Caco-2 (cell line): ENCODE measurements at regions not wholly inside any gene's neighbourhood (a gene's known extent, or its start where the extent isn't known, plus 50 kb on each side); places are given as distances from the start of the nearest gene placed in this dataset.

Experiments used
- BruUV-seq: library from RNA; stranded (reverse); fragments of 400-500 nt; replicated peaks from 2 replicates; lab custom pipeline; 2021; lab: Mats Ljungman, UMichigan
- CTCF ChIA-PET: fragments of 300-600 bp; sonication (Branson Sonifier 250); formaldehyde crosslinking; loops from one replicate; lab custom pipeline; 2022; ENCODE audit warnings: antibody characterized with exemption; lab: Charles Lee
- POLR2A ChIA-PET: fragments of 300-600 bp; sonication (Branson Sonifier 250); formaldehyde crosslinking; loops from one replicate; lab custom pipeline; 2022; ENCODE audit warnings: antibody characterized with exemption; lab: Charles Lee
- DNase-seq, 2 experiments: peaks; one replicate each; pipeline versions ENCODE4 v3.0.0 to v3.0.0-alpha.2; 2020 to 2022
- H3K27me3 ChIP-seq: replicated peaks from 2 replicates; pipeline ENCODE4 v1.6.0; 2011; ENCODE audit warnings: low read length; ENCODE audit not compliant: control insufficient read depth, insufficient read depth
- H3K36me3 ChIP-seq: 2 replicates; pipeline ENCODE4 v1.5.1; 2011; ENCODE audit warnings: low read length; ENCODE audit not compliant: control insufficient read depth, insufficient read depth
- H3K4me1 ChIP-seq: fragments of 250-450 bp; sonication (Bioruptor Pico); 2 replicates; pipeline ENCODE4 v1.5.1; 2020; ENCODE audit warnings: mild to moderate bottlenecking
- H3K4me3 ChIP-seq: 2 replicates; pipeline ENCODE4 v1.5.1; 2011; ENCODE audit warnings: low read depth, mild to moderate bottlenecking, control low read depth, low read length
- H3K9me3 ChIP-seq: fragments of 250-450 bp; sonication (Bioruptor Pico); 2 replicates; pipeline ENCODE4 v1.5.1; 2020; ENCODE audit warnings: mild to moderate bottlenecking, moderate library complexity
- H3K27ac Mint-ChIP-seq: one replicate; pipeline ENCODE4 v1.8.0; 2022; ENCODE audit warnings: mixed read lengths; ENCODE audit not compliant: unreplicated experiment
- H3K27me3 Mint-ChIP-seq: one replicate; pipeline ENCODE4 v1.8.0; 2022; ENCODE audit warnings: mixed read lengths; ENCODE audit not compliant: insufficient read depth, unreplicated experiment
- H3K36me3 Mint-ChIP-seq: one replicate; pipeline ENCODE4 v1.8.0; 2022; ENCODE audit warnings: mild to moderate bottlenecking, mixed read lengths; ENCODE audit not compliant: insufficient read depth, unreplicated experiment
- H3K4me1 Mint-ChIP-seq: one replicate; pipeline ENCODE4 v1.8.0; 2022; ENCODE audit warnings: low read depth, mixed read lengths; ENCODE audit not compliant: unreplicated experiment
- H3K4me3 Mint-ChIP-seq: one replicate; pipeline ENCODE4 v1.8.0; 2022; ENCODE audit warnings: mild to moderate bottlenecking, moderate library complexity, mixed read lengths; ENCODE audit not compliant: unreplicated experiment
- H3K9me3 Mint-ChIP-seq: one replicate; pipeline ENCODE4 v1.8.0; 2022; ENCODE audit warnings: mixed read lengths; ENCODE audit not compliant: unreplicated experiment
- CTCF ChIP-seq, 2 experiments: fragments of 200-600 bp in 1 of 2; IDR thresholded peaks; 1 replicate in 1 of 2; 2 replicates in 1 of 2; pipeline versions ENCODE4 v1.5.1 to v1.8.0; 2011 to 2022; ENCODE audit warnings: antibody characterized with exemption in 1 of 2, control low read depth in 1 of 2, inconsistent platforms in 1 of 2, low read depth in 1 of 2, low read length in 1 of 2, mild to moderate bottlenecking in 1 of 2, moderate library complexity in 1 of 2; ENCODE audit not compliant: insufficient read depth in 1 of 2, severe bottlenecking in 1 of 2, unreplicated experiment in 1 of 2
- intact Hi-C: fragments of 100-400 bp; cut with micrococcal nuclease; formaldehyde crosslinking; loops from one replicate; pipeline ENCODE4 v1.10.0; 2022; ENCODE audit not compliant: unreplicated experiment

GRCh38 chr1:228979325-228979699 is 244.0 kb downstream of the RHOU start:
- H3K4me1 Mint-ChIP-seq, result peaks cover 12% of the 10 kb centered on the region
- H3K27me3 ChIP-seq, result no peaks in the 10 kb centered on the region

DNA sequence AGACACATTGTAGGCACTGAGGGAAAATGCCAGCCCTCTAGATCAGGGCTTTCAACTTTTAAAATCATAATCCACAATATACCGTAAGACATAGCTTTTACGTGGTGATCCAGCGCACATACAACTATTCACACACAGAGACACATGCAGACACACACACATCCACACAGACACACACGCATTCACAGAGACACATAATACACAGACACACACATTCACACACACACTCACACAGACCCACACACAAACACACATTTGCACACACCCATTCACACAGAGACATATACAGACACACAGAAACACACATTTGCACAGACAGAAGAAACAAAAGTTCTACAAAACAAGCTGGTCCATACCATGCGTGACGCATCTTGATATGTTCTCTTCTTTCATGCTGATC is 244.5 kb downstream of the RHOU start:
- Mint-ChIP-seq H3K4me1 (peaks cover 12% of the 10 kb centered on the region), H3K36me3 (no peaks in the 10 kb centered on the region), H3K4me3 (no peak overlapping the region), H3K27ac (no peak overlapping the region), H3K9me3 (no peaks in the 10 kb centered on the region), H3K27me3 (no peaks in the 10 kb centered on the region)
- CTCF ChIA-PET, result interaction anchor here (1.7 kb wide), 1 partner anchor 244 kb away, joined by 4 read pairs; the partner anchor contains the start of gene RHOU
- POLR2A ChIA-PET, result no interaction called here
- H3K4me1 ChIP-seq, result no peaks in the 10 kb centered on the region
- TF ChIP-seq CTCF (IDR thresholded peaks at IDR 0.05; ENCODE audit: insufficient read depth in 1 of 2, low read depth in 1 of 2, low read length in 1 of 2, severe bottlenecking in 1 of 2, unreplicated experiment in 1 of 2), result no peak
- no peaks in the 10 kb centered on the region for H3K27me3 ChIP-seq
- no peak for DNase-seq
- BruUV-seq, result no TSS peak
- H3K4me3 ChIP-seq, result no peak overlapping the region
- no peaks in the 10 kb centered on the region for H3K9me3 ChIP-seq
- intact Hi-C loops, result no loop called here
- no peaks in the 10 kb centered on the region for H3K36me3 ChIP-seq

More at GRCh38 chr1:228979325-228979699, 244.0 kb downstream of the RHOU start:
- CTCF ChIA-PET, result interaction anchor here (1.7 kb wide), 1 partner anchor 244 kb away, joined by 4 read pairs; the partner anchor contains the start of gene RHOU
- H3K4me3 ChIP-seq, result no peak overlapping the region
- no peak overlapping the region for H3K4me3 Mint-ChIP-seq
- H3K9me3 Mint-ChIP-seq, result no peaks in the 10 kb centered on the region
- TF ChIP-seq CTCF (IDR thresholded peaks at IDR 0.05; ENCODE audit: insufficient read depth in 1 of 2, low read depth in 1 of 2, low read length in 1 of 2, severe bottlenecking in 1 of 2, unreplicated experiment in 1 of 2), result no peak
- no peak overlapping the region for H3K27ac Mint-ChIP-seq
- no peaks in the 10 kb centered on the region for H3K27me3 Mint-ChIP-seq
- H3K9me3 ChIP-seq, result no peaks in the 10 kb centered on the region
- BruUV-seq, result no TSS peak
- no peaks in the 10 kb centered on the region for H3K4me1 ChIP-seq
- no peaks in the 10 kb centered on the region for H3K36me3 Mint-ChIP-seq
- no peaks in the 10 kb centered on the region for H3K36me3 ChIP-seq
- intact Hi-C loops, result no loop called here
- POLR2A ChIA-PET, result no interaction called here
- DNase-seq, result no peak

DNA sequence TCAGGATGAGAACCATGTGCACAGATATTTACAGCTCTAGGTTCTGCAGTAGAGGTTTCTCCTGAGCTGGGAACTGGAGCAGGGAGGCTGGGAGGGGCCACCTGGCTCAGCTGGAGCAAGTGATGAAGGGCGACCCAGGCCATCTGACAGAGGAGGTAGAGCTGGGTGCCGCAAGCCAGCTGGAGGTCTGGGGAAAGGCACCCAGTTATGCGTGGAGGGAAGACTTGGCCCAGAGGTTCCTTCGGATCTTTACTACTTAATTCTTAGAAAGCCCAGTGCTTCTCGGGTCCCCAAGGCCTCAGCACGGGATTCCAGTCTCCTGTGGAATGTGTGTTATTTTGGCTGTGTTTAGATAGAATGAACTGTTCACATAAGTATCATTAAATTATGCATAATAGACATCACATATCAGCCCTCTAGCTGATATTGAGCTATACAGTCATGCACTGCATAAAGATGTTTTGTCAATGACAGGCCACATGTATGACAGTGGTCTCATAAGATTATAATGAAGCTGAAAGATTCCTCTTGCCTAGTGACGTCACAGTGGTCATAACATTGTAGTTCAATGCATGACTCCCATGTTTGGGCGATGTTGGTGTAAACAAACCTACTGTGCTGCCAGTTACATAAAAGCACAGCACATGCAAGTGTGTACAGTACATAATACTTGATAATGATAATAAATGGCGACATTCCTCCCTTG is 245.1 kb downstream of the RHOU start:
- H3K9me3 ChIP-seq, result no peaks in the 10 kb centered on the region
- DNase-seq, result no peak
- H3K9me3 Mint-ChIP-seq, result no peaks in the 10 kb centered on the region
- H3K4me3 ChIP-seq, result no peak overlapping the region
- ChIA-PET CTCF (no interaction called here), POLR2A (no interaction called here)
- BruUV-seq, result no TSS peak
- no peak overlapping the region for H3K4me3 Mint-ChIP-seq
- H3K4me1 Mint-ChIP-seq, result peaks cover 12% of the 10 kb centered on the region
- intact Hi-C loops, result no loop called here
- no peaks in the 10 kb centered on the region for H3K27me3 ChIP-seq
- H3K4me1 ChIP-seq, result no peaks in the 10 kb centered on the region
- H3K27me3 Mint-ChIP-seq, result no peaks in the 10 kb centered on the region
- no peaks in the 10 kb centered on the region for H3K36me3 ChIP-seq
- no peaks in the 10 kb centered on the region for H3K36me3 Mint-ChIP-seq
- no peak for TF ChIP-seq CTCF (IDR thresholded peaks at IDR 0.05; ENCODE audit: insufficient read depth in 1 of 2, low read depth in 1 of 2, low read length in 1 of 2, severe bottlenecking in 1 of 2, unreplicated experiment in 1 of 2)
- no peak overlapping the region for H3K27ac Mint-ChIP-seq
